Panc1 (cell line): ENCODE measurements at regions not wholly inside any gene's neighbourhood (a gene's known extent, or its start where the extent isn't known, plus 50 kb on each side); places are given as distances from the start of the nearest gene placed in this dataset.

Source experiments
- ATAC-seq: fragments of 200-7000 bp; cut with Tn5 transposase; 2 replicates; pipeline ENCODE4 v1.9.1; 2020; ENCODE audit warnings: mild to moderate bottlenecking, moderate library complexity
- BruUV-seq: library from RNA; stranded (reverse); fragments of 400-500 nt; replicated peaks from 2 replicates; lab custom pipeline; 2021; lab: Mats Ljungman, UMichigan
- CTCF ChIA-PET: fragments of 300-600 bp; sonication (Branson Sonifier 250); formaldehyde crosslinking; loops from one replicate; lab custom pipeline; 2022; ENCODE audit warnings: antibody characterized with exemption; lab: Charles Lee
- POLR2A ChIA-PET: fragments of 300-600 bp; sonication (Branson Sonifier 250); formaldehyde crosslinking; loops from one replicate; lab custom pipeline; 2022; ENCODE audit warnings: antibody characterized with exemption; lab: Charles Lee
- DNase-seq: peaks from one replicate; pipeline ENCODE4 v3.0.0-alpha.2; 2010; ENCODE audit warnings: low read depth, low spot score
- H3K27ac ChIP-seq: 2 replicates; pipeline ENCODE4 v1.5.1; 2011; ENCODE audit warnings: mild to moderate bottlenecking, low read length, inconsistent platforms
- H3K27me3 ChIP-seq: fragments of 200-500 bp; sonication (Bioruptor generic); 2 replicates; pipeline ENCODE4 v1.6.0; 2014; ENCODE audit warnings: low read length, inconsistent platforms; ENCODE audit not compliant: control insufficient read depth, insufficient read depth
- H3K36me3 ChIP-seq: fragments of 200-500 bp; sonication (Bioruptor generic); 2 replicates; pipeline ENCODE4 v1.5.1; 2014; ENCODE audit warnings: inconsistent platforms, mild to moderate bottlenecking, low read length, moderate library complexity; ENCODE audit not compliant: control insufficient read depth, insufficient read depth
- H3K4me1 ChIP-seq: 2 replicates; pipeline ENCODE4 v1.5.1; 2011; ENCODE audit warnings: inconsistent platforms, mild to moderate bottlenecking, low read length, moderate library complexity; ENCODE audit not compliant: control insufficient read depth, insufficient read depth
- H3K4me3 ChIP-seq, 2 experiments: 2 replicates each; pipeline ENCODE4 v1.5.1; 2011 to 2012; ENCODE audit warnings: low read depth in 2 of 2, low read length in 2 of 2, mild to moderate bottlenecking in 2 of 2, inconsistent platforms in 1 of 2, moderate library complexity in 1 of 2
- H3K9me3 ChIP-seq: fragments of 200-500 bp; sonication (Bioruptor generic); 2 replicates; pipeline ENCODE4 v1.5.1; 2014; ENCODE audit warnings: low read depth, mild to moderate bottlenecking, inconsistent platforms, low read length, moderate library complexity; ENCODE audit not compliant: control insufficient read depth, insufficient read depth
- CTCF ChIP-seq: fragments of 450-650 bp; IDR thresholded peaks from 2 replicates; pipeline ENCODE4 v1.5.1; 2017; ENCODE audit warnings: mild to moderate bottlenecking
- POLR2AphosphoS5 ChIP-seq: IDR thresholded peaks from 2 replicates; pipeline ENCODE4 v1.6.1; 2012; ENCODE audit warnings: mild to moderate bottlenecking, low read depth, low read length, moderate library complexity
- REST ChIP-seq, 2 experiments: IDR thresholded peaks; 2 replicates each; pipeline ENCODE4 v1.6.1; 2011 to 2012; ENCODE audit warnings: low read depth in 2 of 2, control low read depth in 1 of 2, low read length in 1 of 2, mild to moderate bottlenecking in 1 of 2, moderate library complexity in 1 of 2; ENCODE audit not compliant: insufficient read depth in 1 of 2
- SIN3A ChIP-seq: IDR thresholded peaks from 2 replicates; pipeline ENCODE4 v1.6.1; 2012; ENCODE audit warnings: low read depth, mild to moderate bottlenecking, low read length, moderate library complexity, borderline replicate concordance; ENCODE audit not compliant: insufficient read depth
- TCF7L2 ChIP-seq: IDR thresholded peaks from 2 replicates; pipeline ENCODE4 v1.6.1; 2011; ENCODE audit warnings: mild to moderate bottlenecking, low read depth, low read length, inconsistent platforms
- in situ Hi-C: cut with HindIII; loops from 2 replicates; pipeline ENCODE4 v1.10.0; 2016; ENCODE audit warnings: low sequenced_read_pairs, low pct_unique_long_range_greater_than_20kb
- intact Hi-C: fragments of 100-400 bp; cut with micrococcal nuclease; formaldehyde crosslinking; loops from one replicate; pipeline ENCODE4 v1.10.0; 2022; ENCODE audit not compliant: unreplicated experiment

GRCh38 chr5:74237571-74238145 lies 402.9 kb downstream of the ENC1 start:
- H3K9me3 ChIP-seq: no peaks in the 10 kb centered on the region
- no peak overlapping the region for H3K4me3 ChIP-seq
- intact Hi-C loops: no loop called here
- TF ChIP-seq REST (IDR thresholded peaks at IDR 0.05; ENCODE audit: insufficient read depth in 1 of 2, low read depth in 2 of 2, low read length in 1 of 2) (no peak), SIN3A (no peak), CTCF (no peak), TCF7L2 (no peak), POLR2AphosphoS5 (no peak)
- no peaks in the 10 kb centered on the region for H3K36me3 ChIP-seq
- DNase-seq: no peak
- ChIA-PET POLR2A (no interaction called here), CTCF (no interaction called here)
- no TSS peak for BruUV-seq
- no peak overlapping the region for H3K27ac ChIP-seq
- no peaks in the 10 kb centered on the region for H3K27me3 ChIP-seq
- ATAC-seq: no peak
- in situ Hi-C loops: no loop called here
- H3K4me1 ChIP-seq: no peaks in the 10 kb centered on the region

- TF ChIP-seq SIN3A: no peak
- TF ChIP-seq TCF7L2: no peak
- TF ChIP-seq CTCF: no peak
- TF ChIP-seq REST (IDR thresholded peaks at IDR 0.05; ENCODE audit: insufficient read depth in 1 of 2, low read depth in 2 of 2, low read length in 1 of 2): no peak
- TF ChIP-seq POLR2AphosphoS5: no peak
- CTCF ChIA-PET: no interaction called here
- intact Hi-C loops: no loop called here
- POLR2A ChIA-PET: no interaction called here
- H3K9me3 ChIP-seq: no peaks in the 10 kb centered on the region
- no peak overlapping the region for H3K27ac ChIP-seq
- H3K27me3 ChIP-seq: no peaks in the 10 kb centered on the region
- no peaks in the 10 kb centered on the region for H3K4me1 ChIP-seq
- no peaks in the 10 kb centered on the region for H3K36me3 ChIP-seq
- H3K4me3 ChIP-seq: no peak overlapping the region
- DNase-seq (no peak), ATAC-seq (no peak)
- no TSS peak for BruUV-seq
- in situ Hi-C loops: no loop called here
Observed at GRCh38 chr5:74235552-74235951, 405.0 kb downstream of the ENC1 start.
